ENCODE measurements at regions not wholly inside any gene's neighbourhood (a gene's known extent, or its start where the extent isn't known, plus 50 kb on each side); places are given as distances from the start of the nearest gene placed in this dataset.

DNA sequence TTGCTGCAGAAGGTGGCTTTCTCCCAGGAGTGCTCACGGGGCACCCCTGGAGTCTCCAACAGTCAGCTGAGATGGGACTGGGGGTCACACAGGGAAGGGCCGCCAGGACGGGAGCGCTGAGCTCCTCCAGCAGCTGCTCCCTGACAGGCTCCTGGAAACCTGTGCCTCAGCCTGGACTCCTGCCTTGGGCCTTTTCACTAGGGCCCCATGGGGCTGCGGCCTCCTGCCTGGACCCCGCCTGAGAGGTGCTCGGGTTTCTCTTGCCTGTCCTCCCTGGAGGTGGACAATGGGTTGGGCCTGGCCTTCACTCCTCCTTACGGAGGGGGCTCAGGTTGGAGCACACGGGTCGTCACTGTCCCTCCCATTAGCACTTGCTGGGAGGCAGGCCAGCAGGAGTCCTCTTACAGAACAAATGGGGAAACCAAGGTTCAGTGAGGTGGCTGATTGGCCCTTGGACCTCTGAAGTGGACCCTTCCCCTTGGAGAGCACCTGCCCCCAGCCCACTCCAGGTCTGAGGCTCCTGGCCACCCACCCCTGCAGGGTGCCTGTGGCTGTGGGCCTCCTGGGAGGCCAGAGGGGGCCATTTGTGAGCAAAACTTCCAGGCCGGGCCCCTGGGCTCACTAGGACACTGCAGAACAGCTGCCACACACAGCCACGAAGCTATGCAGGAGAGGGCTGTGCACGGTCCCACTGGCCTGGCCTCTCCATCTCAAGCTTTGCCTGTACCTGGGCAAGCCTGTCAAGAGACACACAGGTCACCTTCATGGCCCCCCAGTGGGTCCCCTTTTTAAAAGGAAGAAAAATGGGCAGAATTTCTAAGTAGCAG, 57.1 kb upstream of the ODC1 start:
- no peaks in the 10 kb centered on the region for H3K36me3 Mint-ChIP-seq
- no peak overlapping the region for H3K4me3 Mint-ChIP-seq
- H3K4me1 Mint-ChIP-seq (ENCODE audit: unreplicated experiment), result peaks cover 11% of the 10 kb centered on the region
- H3K27ac Mint-ChIP-seq, result no peak overlapping the region
- DNase-seq (ENCODE audit: extremely low spot score, unreplicated experiment), result no peak
- no peak for TF ChIP-seq CTCF (conservative IDR thresholded peaks at IDR 0.05)
- peaks cover 9% of the 10 kb centered on the region for H3K27me3 Mint-ChIP-seq
- no peaks in the 10 kb centered on the region for H3K9me3 Mint-ChIP-seq

- Mint-ChIP-seq H3K27ac (no peak overlapping the region), H3K4me3 (no peak overlapping the region), H3K27me3 (peaks cover 9% of the 10 kb centered on the region), H3K9me3 (no peaks in the 10 kb centered on the region), H3K36me3 (no peaks in the 10 kb centered on the region), H3K4me1 (ENCODE audit: unreplicated experiment) (peaks cover 11% of the 10 kb centered on the region)
- DNase-seq (ENCODE audit: extremely low spot score, unreplicated experiment), result no peak
- no peak for TF ChIP-seq CTCF (conservative IDR thresholded peaks at IDR 0.05)
Observed at GRCh38 chr2:10504370-10504993, 56.4 kb upstream of the ODC1 start.

GRCh38 chr2:10502803-10503107, 54.6 kb upstream of the ODC1 start:
- Mint-ChIP-seq H3K27me3 (peaks cover 12% of the 10 kb centered on the region), H3K9me3 (no peaks in the 10 kb centered on the region), H3K4me1 (ENCODE audit: unreplicated experiment) (peaks cover 11% of the 10 kb centered on the region), H3K4me3 (no peak overlapping the region), H3K27ac (peak overlapping the region; percentile 28), H3K36me3 (no peaks in the 10 kb centered on the region)
- TF ChIP-seq CTCF (conservative IDR thresholded peaks at IDR 0.05), result no peak
- no peak for DNase-seq (ENCODE audit: extremely low spot score, unreplicated experiment)

- Mint-ChIP-seq H3K27me3 (peaks cover 13% of the 10 kb centered on the region), H3K27ac (peak overlapping the region; percentile 28), H3K36me3 (no peaks in the 10 kb centered on the region), H3K9me3 (no peaks in the 10 kb centered on the region), H3K4me1 (ENCODE audit: unreplicated experiment) (peaks cover 11% of the 10 kb centered on the region), H3K4me3 (no peak overlapping the region)
- no peak for DNase-seq (ENCODE audit: extremely low spot score, unreplicated experiment)
- no peak for TF ChIP-seq CTCF (conservative IDR thresholded peaks at IDR 0.05)
Observed at GRCh38 chr2:10501980-10502802, 54.1 kb upstream of the ODC1 start.

GRCh38 chr2:10501451-10501961, 53.4 kb upstream of the ODC1 start:
- Mint-ChIP-seq H3K27me3 (peaks cover 20% of the 10 kb centered on the region), H3K27ac (no peak overlapping the region), H3K9me3 (no peaks in the 10 kb centered on the region), H3K4me3 (no peak overlapping the region), H3K4me1 (ENCODE audit: unreplicated experiment) (peaks cover 11% of the 10 kb centered on the region), H3K36me3 (no peaks in the 10 kb centered on the region)
- no peak for TF ChIP-seq CTCF (conservative IDR thresholded peaks at IDR 0.05)
- DNase-seq (ENCODE audit: extremely low spot score, unreplicated experiment), result no peak
